ENCODE measurements at regions not wholly inside any gene's neighbourhood (a gene's known extent, or its start where the extent isn't known, plus 50 kb on each side); places are given as distances from the start of the nearest gene placed in this dataset.

DNA sequence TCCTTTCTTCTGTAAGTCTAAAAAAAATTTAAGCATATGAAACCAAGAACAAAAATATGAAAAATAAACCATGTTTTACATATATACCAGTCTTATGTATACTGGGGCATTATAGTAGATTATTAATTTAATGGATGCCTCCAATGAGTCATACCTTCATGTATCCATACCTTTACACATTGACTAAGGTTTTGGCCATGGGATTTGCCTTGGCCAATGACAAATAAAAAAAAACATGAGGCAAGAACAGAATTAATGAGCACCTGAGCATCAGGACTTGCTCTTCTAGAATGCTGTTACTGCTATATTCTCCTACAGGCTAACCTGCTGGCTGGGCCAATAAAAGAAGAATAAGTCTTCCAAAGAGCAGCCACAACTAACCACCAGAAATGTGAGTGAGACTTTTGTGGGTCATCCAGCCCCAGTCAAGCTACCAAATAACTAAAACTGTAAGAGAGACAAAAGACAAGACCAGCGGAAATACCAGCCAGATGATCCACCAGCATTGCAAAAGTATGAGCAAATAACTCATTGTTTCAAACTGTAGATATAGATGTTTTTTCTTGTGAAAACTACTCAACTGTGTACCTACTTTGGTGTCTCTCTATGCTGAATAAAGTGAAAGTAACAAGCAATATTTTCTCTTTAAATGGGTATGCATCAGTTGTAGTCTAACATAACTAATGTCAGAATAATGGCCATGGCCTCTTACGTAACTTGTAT is 749.6 kb upstream of the VRK2 start:
- TF ChIP-seq POLR2A (IDR thresholded peaks at IDR 0.05; ENCODE audit: low read depth, low read length) (no peak), TAF1 (IDR thresholded peaks at IDR 0.05; ENCODE audit: borderline replicate concordance, low read depth, low read length) (no peak), POLR2AphosphoS5 (IDR thresholded peaks at IDR 0.05; ENCODE audit: low read depth, low read length) (no peak)
- DNase-seq (ENCODE audit: insufficient read length) (no peak), FAIRE-seq (no peak)

GRCh38 chr2:57313678-57314077 is 732.9 kb upstream of the VRK2 start:
- FAIRE-seq: no peak
- TF ChIP-seq TAF1 (IDR thresholded peaks at IDR 0.05; ENCODE audit: borderline replicate concordance, low read depth, low read length): no peak
- TF ChIP-seq POLR2A (IDR thresholded peaks at IDR 0.05; ENCODE audit: low read depth, low read length): no peak

GRCh38 chr2:57314682-57315081 is 731.9 kb upstream of the VRK2 start:
- DNase-seq (ENCODE audit: insufficient read length): no peak
- TF ChIP-seq POLR2A (IDR thresholded peaks at IDR 0.05; ENCODE audit: low read depth, low read length) (no peak), TAF1 (IDR thresholded peaks at IDR 0.05; ENCODE audit: borderline replicate concordance, low read depth, low read length) (no peak), POLR2AphosphoS5 (IDR thresholded peaks at IDR 0.05; ENCODE audit: low read depth, low read length) (no peak)
- no peak for FAIRE-seq

More at GRCh38 chr2:57313678-57314077, 732.9 kb upstream of the VRK2 start:
- no peak for DNase-seq (ENCODE audit: insufficient read length)

DNA sequence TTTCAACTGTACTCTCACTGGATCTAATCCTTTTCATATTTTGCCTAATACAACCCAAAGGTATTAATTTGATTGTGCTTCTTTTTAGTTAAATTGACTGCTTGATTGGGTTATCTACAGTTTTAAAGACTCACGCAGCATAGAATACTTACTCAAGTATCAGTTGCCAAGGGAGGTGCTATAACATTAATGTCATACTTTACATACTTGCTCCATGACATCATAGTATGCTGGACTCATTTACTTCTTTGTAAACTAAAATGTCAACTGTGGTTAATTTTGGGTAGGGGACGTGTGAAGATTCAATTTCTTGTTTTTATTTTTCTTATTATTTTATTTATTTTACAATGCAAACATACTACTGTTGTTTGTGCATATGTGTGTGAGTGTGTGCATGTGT is 716.2 kb upstream of the VRK2 start:
- FAIRE-seq (no peak), DNase-seq (ENCODE audit: insufficient read length) (no peak)

DNA sequence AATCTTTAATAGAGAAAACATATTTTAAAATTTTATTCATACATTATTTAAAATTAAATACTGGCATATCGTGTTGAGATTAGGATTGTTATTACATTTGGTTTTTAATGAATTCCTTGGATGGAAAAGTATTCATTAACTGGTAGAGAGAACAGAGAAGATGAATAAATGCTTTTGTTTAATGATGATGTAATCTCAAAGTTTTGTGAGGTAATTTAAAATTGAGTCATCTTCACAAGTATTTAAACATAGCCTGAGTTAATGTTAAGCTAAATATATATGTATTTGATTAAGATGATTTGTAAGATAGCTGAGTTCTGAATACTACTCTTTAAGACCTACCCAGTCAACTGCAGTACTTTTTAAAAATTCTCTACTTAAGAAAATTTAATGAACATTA is 713.4 kb upstream of the VRK2 start:
- TF ChIP-seq POLR2AphosphoS5 (IDR thresholded peaks at IDR 0.05; ENCODE audit: low read depth, low read length) (no peak), TAF1 (IDR thresholded peaks at IDR 0.05; ENCODE audit: borderline replicate concordance, low read depth, low read length) (no peak), POLR2A (IDR thresholded peaks at IDR 0.05; ENCODE audit: low read depth, low read length) (no peak)
- no peak for DNase-seq (ENCODE audit: insufficient read length)
- FAIRE-seq: no peak

More for the DNA sequence above, 716.2 kb upstream of the VRK2 start:
- TF ChIP-seq POLR2A (IDR thresholded peaks at IDR 0.05; ENCODE audit: low read depth, low read length) (no peak), TAF1 (IDR thresholded peaks at IDR 0.05; ENCODE audit: borderline replicate concordance, low read depth, low read length) (no peak), POLR2AphosphoS5 (IDR thresholded peaks at IDR 0.05; ENCODE audit: low read depth, low read length) (no peak)

- DNase-seq (ENCODE audit: insufficient read length) (no peak), FAIRE-seq (no peak)
- TF ChIP-seq POLR2A (IDR thresholded peaks at IDR 0.05; ENCODE audit: low read depth, low read length) (no peak), POLR2AphosphoS5 (IDR thresholded peaks at IDR 0.05; ENCODE audit: low read depth, low read length) (no peak)
Measured at GRCh38 chr2:57343391-57344006, 703.1 kb upstream of the VRK2 start.

DNA sequence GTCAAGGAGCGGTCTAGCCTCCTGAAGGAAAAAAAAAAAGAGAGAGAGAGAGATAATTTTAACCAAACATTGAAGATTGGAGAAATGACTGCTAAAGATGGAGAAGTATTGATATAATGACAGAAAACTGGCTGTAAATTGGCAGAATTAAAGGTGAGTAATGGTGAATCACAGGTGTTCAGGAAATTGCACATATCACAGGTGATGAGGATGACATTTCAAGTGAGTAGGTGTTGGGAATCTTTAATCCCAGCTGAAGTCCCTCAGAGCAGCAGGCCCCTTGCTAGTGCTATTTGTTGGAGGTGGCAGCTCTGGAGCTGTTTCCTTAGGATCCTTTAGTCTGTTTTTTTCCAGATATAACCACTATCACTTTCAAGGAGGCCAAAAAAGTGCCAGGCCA is 678.4 kb upstream of the VRK2 start:
- FAIRE-seq (no peak), DNase-seq (ENCODE audit: insufficient read length) (no peak)
- no peak for TF ChIP-seq POLR2A (IDR thresholded peaks at IDR 0.05; ENCODE audit: low read depth, low read length)
- no peak for TF ChIP-seq TAF1 (IDR thresholded peaks at IDR 0.05; ENCODE audit: borderline replicate concordance, low read depth, low read length)
- no peak for TF ChIP-seq POLR2AphosphoS5 (IDR thresholded peaks at IDR 0.05; ENCODE audit: low read depth, low read length)

- no peak for DNase-seq (ENCODE audit: insufficient read length)
- TF ChIP-seq POLR2A (IDR thresholded peaks at IDR 0.05; ENCODE audit: low read depth, low read length) (no peak), TAF1 (IDR thresholded peaks at IDR 0.05; ENCODE audit: borderline replicate concordance, low read depth, low read length) (no peak), POLR2AphosphoS5 (IDR thresholded peaks at IDR 0.05; ENCODE audit: low read depth, low read length) (no peak)
Measured at GRCh38 chr2:57370882-57371585, 675.6 kb upstream of the VRK2 start.

DNA sequence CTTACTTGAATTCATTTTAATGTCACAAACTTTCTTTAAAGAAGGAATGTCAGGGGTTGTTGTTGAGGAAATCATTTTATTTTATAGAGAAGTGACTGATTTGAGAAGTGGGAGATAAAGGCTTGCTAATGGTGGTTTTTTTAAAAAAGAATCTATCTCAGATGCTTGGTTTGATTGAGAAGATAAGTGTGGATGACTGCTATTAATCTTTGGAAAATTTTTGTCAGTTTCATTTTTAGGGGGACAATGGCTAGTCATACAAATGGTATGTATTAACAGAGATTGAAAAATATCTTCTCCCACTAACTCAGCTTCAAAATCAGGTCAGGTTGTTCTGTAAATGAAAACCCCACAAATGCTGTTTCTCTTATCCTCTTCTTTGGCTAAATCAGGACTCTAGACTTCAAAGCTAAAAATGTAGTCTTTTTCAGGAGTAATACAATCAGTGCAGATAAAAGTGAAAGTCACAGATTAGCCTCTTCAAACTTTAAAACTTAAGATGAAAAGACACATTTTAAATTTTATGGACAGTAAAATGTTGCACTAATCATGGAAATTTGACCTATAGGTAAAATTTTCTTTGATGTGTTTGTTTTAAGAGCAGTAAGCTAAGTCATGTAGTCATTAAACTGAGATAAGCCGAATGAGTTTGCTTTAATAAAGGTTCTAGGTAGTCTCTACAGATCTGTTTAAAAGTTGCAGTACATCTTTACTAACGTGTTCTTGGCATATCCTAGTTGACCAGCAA is 674.2 kb upstream of the VRK2 start:
- TF ChIP-seq TAF1 (IDR thresholded peaks at IDR 0.05; ENCODE audit: borderline replicate concordance, low read depth, low read length) (no peak), POLR2A (IDR thresholded peaks at IDR 0.05; ENCODE audit: low read depth, low read length) (no peak), POLR2AphosphoS5 (IDR thresholded peaks at IDR 0.05; ENCODE audit: low read depth, low read length) (no peak)
- DNase-seq (ENCODE audit: insufficient read length) (no peak), FAIRE-seq (no peak)

More at GRCh38 chr2:57370882-57371585, 675.6 kb upstream of the VRK2 start:
- no peak for FAIRE-seq

DNA sequence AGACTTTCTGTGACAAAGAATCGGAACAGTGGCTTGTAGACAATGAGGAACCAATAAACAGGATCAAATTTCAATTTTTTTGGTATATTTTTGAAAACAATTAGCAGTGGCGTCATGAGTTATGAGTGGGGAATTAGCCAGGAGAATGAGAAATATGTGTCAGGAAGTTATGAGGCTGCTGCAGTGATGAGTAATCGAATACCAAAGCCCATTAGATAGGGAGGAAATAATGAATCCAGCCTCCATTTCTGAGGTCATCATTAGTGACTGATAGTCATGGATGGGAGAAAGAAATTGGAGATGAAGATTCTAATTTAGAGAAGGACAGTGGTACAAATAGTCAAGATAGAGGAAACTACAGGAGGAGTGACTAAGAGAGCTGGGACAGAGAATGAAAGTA is 673.1 kb upstream of the VRK2 start:
- FAIRE-seq: no peak
- no peak for DNase-seq (ENCODE audit: insufficient read length)
- TF ChIP-seq TAF1 (IDR thresholded peaks at IDR 0.05; ENCODE audit: borderline replicate concordance, low read depth, low read length) (no peak), POLR2AphosphoS5 (IDR thresholded peaks at IDR 0.05; ENCODE audit: low read depth, low read length) (no peak), POLR2A (IDR thresholded peaks at IDR 0.05; ENCODE audit: low read depth, low read length) (no peak)

- FAIRE-seq: no peak
- DNase-seq (ENCODE audit: insufficient read length): no peak
Measured at GRCh38 chr2:57376985-57377384, 669.6 kb upstream of the VRK2 start.

More at GRCh38 chr2:57376985-57377384, 669.6 kb upstream of the VRK2 start:
- no peak for TF ChIP-seq POLR2A (IDR thresholded peaks at IDR 0.05; ENCODE audit: low read depth, low read length)
- TF ChIP-seq TAF1 (IDR thresholded peaks at IDR 0.05; ENCODE audit: borderline replicate concordance, low read depth, low read length): no peak
- TF ChIP-seq POLR2AphosphoS5 (IDR thresholded peaks at IDR 0.05; ENCODE audit: low read depth, low read length): no peak

All from GM12892 (cell line).